H9 (cell line): ENCODE measurements at regions not wholly inside any gene's neighbourhood (a gene's known extent, or its start where the extent isn't known, plus 50 kb on each side); places are given as distances from the start of the nearest gene placed in this dataset.

Source experiments
- DNase-seq: peaks from one replicate; pipeline ENCODE4 v3.0.0-alpha.2; 2017
- H2AFZ ChIP-seq: one replicate; pipeline ENCODE4 v1.6.1; 2013; ENCODE audit warnings: mild to moderate bottlenecking, low read length, control low read depth, moderate library complexity
- H2AK5ac ChIP-seq: 2 replicates; pipeline ENCODE4 v1.6.1; 2013; ENCODE audit warnings: low read length, control low read depth, mixed read lengths; ENCODE audit not compliant: insufficient read length
- H2BK120ac ChIP-seq: one replicate; pipeline ENCODE4 v1.6.1; 2013; ENCODE audit warnings: low read depth, mild to moderate bottlenecking, low read length, control low read depth, inconsistent platforms; ENCODE audit not compliant: poor library complexity, severe bottlenecking
- H2BK12ac ChIP-seq: 2 replicates; pipeline ENCODE4 v1.6.1; 2013; ENCODE audit warnings: low read length, control low read depth, mixed read lengths, low read depth; ENCODE audit not compliant: insufficient read length
- H2BK15ac ChIP-seq: 2 replicates; pipeline ENCODE4 v1.6.1; 2013; ENCODE audit warnings: low read depth, low read length, control low read depth
- H2BK20ac ChIP-seq: one replicate; pipeline ENCODE4 v1.6.1; 2013; ENCODE audit warnings: low read depth, mild to moderate bottlenecking, low read length, control low read depth, inconsistent platforms; ENCODE audit not compliant: poor library complexity, severe bottlenecking
- H2BK5ac ChIP-seq: 2 replicates; pipeline ENCODE4 v1.6.1; 2013; ENCODE audit warnings: low read length, control low read depth, mixed read lengths; ENCODE audit not compliant: insufficient read length
- H3K14ac ChIP-seq: 2 replicates; pipeline ENCODE4 v1.6.1; 2013; ENCODE audit warnings: low read length, control low read depth; ENCODE audit not compliant: insufficient read depth
- H3K18ac ChIP-seq: 2 replicates; pipeline ENCODE4 v1.6.1; 2013; ENCODE audit warnings: low read depth, mild to moderate bottlenecking, mixed read lengths, low read length, control low read depth; ENCODE audit not compliant: insufficient read length
- H3K23ac ChIP-seq: 2 replicates; pipeline ENCODE4 v1.6.1; 2013; ENCODE audit warnings: low read length, control low read depth, mixed read lengths, low read depth; ENCODE audit not compliant: insufficient read length
- H3K23me2 ChIP-seq: 2 replicates; pipeline ENCODE4 v1.6.1; 2013; ENCODE audit warnings: low read depth, mild to moderate bottlenecking, mixed read lengths, low read length, control low read depth; ENCODE audit not compliant: insufficient read length, poor library complexity, severe bottlenecking
- H3K27ac ChIP-seq: 2 replicates; pipeline ENCODE4 v1.5.1; 2013; ENCODE audit warnings: low read length, control low read depth, mixed read lengths, low read depth; ENCODE audit not compliant: insufficient read length
- H3K27me3 ChIP-seq: 2 replicates; pipeline ENCODE4 v1.6.1; 2013; ENCODE audit warnings: low read length, control low read depth, inconsistent platforms; ENCODE audit not compliant: insufficient read depth
- H3K4ac ChIP-seq: 2 replicates; pipeline ENCODE4 v1.6.1; 2013; ENCODE audit warnings: low read depth, mild to moderate bottlenecking, control low read depth, inconsistent platforms, low read length, moderate library complexity
- H3K4me1 ChIP-seq: 2 replicates; pipeline ENCODE4 v1.6.1; 2013; ENCODE audit warnings: low read length, control low read depth, inconsistent platforms; ENCODE audit not compliant: insufficient read depth
- H3K4me2 ChIP-seq: 2 replicates; pipeline ENCODE4 v1.6.1; 2013; ENCODE audit warnings: low read length, control low read depth, mixed read lengths; ENCODE audit not compliant: insufficient read length, insufficient read depth
- H3K56ac ChIP-seq: 2 replicates; pipeline ENCODE4 v1.6.1; 2013; ENCODE audit warnings: low read depth, mild to moderate bottlenecking, mixed read lengths, low read length, control low read depth; ENCODE audit not compliant: insufficient read length
- H3K79me1 ChIP-seq: 2 replicates; pipeline ENCODE4 v1.6.1; 2013; ENCODE audit warnings: low read depth, mild to moderate bottlenecking, moderate library complexity, low read length, control low read depth, inconsistent platforms; ENCODE audit not compliant: insufficient read depth, poor library complexity, severe bottlenecking
- H3K79me2 ChIP-seq: 2 replicates; pipeline ENCODE4 v1.6.1; 2013; ENCODE audit warnings: low read length, control low read depth, inconsistent platforms; ENCODE audit not compliant: insufficient read depth
- H3K9ac ChIP-seq: 2 replicates; pipeline ENCODE4 v1.6.1; 2013; ENCODE audit warnings: low read length, control low read depth, mixed read lengths; ENCODE audit not compliant: insufficient read length; ENCODE audit errors: extremely low read depth
- H3K9me3 ChIP-seq: one replicate; pipeline ENCODE4 v1.6.1; 2013; ENCODE audit warnings: low read depth, low read length, inconsistent platforms; ENCODE audit not compliant: control insufficient read depth
- H3T11ph ChIP-seq: one replicate; pipeline ENCODE4 v1.6.1; 2013; ENCODE audit warnings: mild to moderate bottlenecking, low read length, control low read depth, inconsistent platforms
- H4K20me1 ChIP-seq: one replicate; pipeline ENCODE4 v1.6.1; 2013; ENCODE audit not compliant: control insufficient read depth, insufficient read length, insufficient read depth
- H4K5ac ChIP-seq: 2 replicates; pipeline ENCODE4 v1.6.1; 2013; ENCODE audit warnings: low read depth, mild to moderate bottlenecking, mixed read lengths, low read length, control low read depth; ENCODE audit not compliant: insufficient read length
- H4K8ac ChIP-seq: replicated peaks from 2 replicates; pipeline ENCODE4 v1.6.1; 2013; ENCODE audit warnings: low read length, control low read depth, mixed read lengths, low read depth; ENCODE audit not compliant: insufficient read length
- H4K91ac ChIP-seq: 2 replicates; pipeline ENCODE4 v1.6.1; 2013; ENCODE audit warnings: low read depth, mild to moderate bottlenecking, moderate library complexity, mixed read lengths, low read length, control low read depth; ENCODE audit not compliant: insufficient read length
- H3K27ac Mint-ChIP-seq, 3 experiments: 2 replicates in 2 of 3; 3 replicates in 1 of 3; pipeline ENCODE4 v1.8.0; 2020 to 2021; ENCODE audit warnings: mixed read lengths in 3 of 3, mild to moderate bottlenecking in 1 of 3, moderate library complexity in 1 of 3
- H3K27me3 Mint-ChIP-seq: 2 replicates; pipeline ENCODE4 v1.8.0; 2021; ENCODE audit warnings: low read depth, mild to moderate bottlenecking, moderate library complexity, mixed read lengths
- H3K36me3 Mint-ChIP-seq, 3 experiments: 2 replicates in 2 of 3; 3 replicates in 1 of 3; pipeline ENCODE4 v1.8.0; 2020 to 2021; ENCODE audit warnings: low read depth in 3 of 3, mixed read lengths in 3 of 3; ENCODE audit not compliant: insufficient read depth in 1 of 3
- H3K4me1 Mint-ChIP-seq, 2 experiments: 2 replicates each; pipeline ENCODE4 v1.8.0; 2020; ENCODE audit warnings: mixed read lengths in 2 of 2
- H3K4me3 Mint-ChIP-seq, 2 experiments: 2 replicates in 1 of 2; 3 replicates in 1 of 2; pipeline ENCODE4 v1.8.0; 2020 to 2021; ENCODE audit warnings: mild to moderate bottlenecking in 2 of 2, mixed read lengths in 2 of 2, moderate library complexity in 1 of 2
- H3K9me3 Mint-ChIP-seq, 2 experiments: 2 replicates in 1 of 2; 3 replicates in 1 of 2; pipeline ENCODE4 v1.8.0; 2020; ENCODE audit warnings: mild to moderate bottlenecking in 2 of 2, mixed read lengths in 2 of 2, moderate library complexity in 1 of 2
- WGBS: extraction: QIAGEN DNeasy Blood & Tissue Kit; methylation state at CpG from one replicate; pipeline ENCODE4 v1.1.7; 2013; ENCODE audit warnings: missing lambda C conversion rate, low lambda C conversion rate, mixed read lengths; ENCODE audit not compliant: insufficient read length; ENCODE audit errors: extremely low coverage; 5-methylcytosine and 5-hydroxymethylcytosine counted together
- TF ChIP-seq, protein P1 (sequence below): fragments of 200-600 bp; sonication (generic); conservative IDR thresholded peaks from 3 replicates; pipeline ENCODE4 v1.8.0; 2021; ENCODE audit warnings: antibody characterized with exemption, mild to moderate bottlenecking

- H2AK5ac ChIP-seq = no peak overlapping the region
- Mint-ChIP-seq H3K27ac (no peak overlapping the region), H3K27me3 (no peaks in the 10 kb centered on the region), H3K36me3 (no peaks in the 10 kb centered on the region; a peak in 1 of 7 replicates), H3K4me1 (peaks cover 10 to 14% of the 10 kb centered on the region in 2 experiments; a peak in 3 of 4 replicates), H3K9me3 (no peaks in the 10 kb centered on the region), H3K4me3 (no peak overlapping the region)
- H3K23ac ChIP-seq = no peak overlapping the region
- DNase-seq = no peak
- H4K20me1 ChIP-seq = no peaks in the 10 kb centered on the region
- no peak overlapping the region for H2AFZ ChIP-seq
- no peak overlapping the region for H3K4me2 ChIP-seq
- no peaks in the 10 kb centered on the region for H3K79me1 ChIP-seq
- H3K4ac ChIP-seq = no peak overlapping the region
- TF ChIP-seq, protein P1, sequence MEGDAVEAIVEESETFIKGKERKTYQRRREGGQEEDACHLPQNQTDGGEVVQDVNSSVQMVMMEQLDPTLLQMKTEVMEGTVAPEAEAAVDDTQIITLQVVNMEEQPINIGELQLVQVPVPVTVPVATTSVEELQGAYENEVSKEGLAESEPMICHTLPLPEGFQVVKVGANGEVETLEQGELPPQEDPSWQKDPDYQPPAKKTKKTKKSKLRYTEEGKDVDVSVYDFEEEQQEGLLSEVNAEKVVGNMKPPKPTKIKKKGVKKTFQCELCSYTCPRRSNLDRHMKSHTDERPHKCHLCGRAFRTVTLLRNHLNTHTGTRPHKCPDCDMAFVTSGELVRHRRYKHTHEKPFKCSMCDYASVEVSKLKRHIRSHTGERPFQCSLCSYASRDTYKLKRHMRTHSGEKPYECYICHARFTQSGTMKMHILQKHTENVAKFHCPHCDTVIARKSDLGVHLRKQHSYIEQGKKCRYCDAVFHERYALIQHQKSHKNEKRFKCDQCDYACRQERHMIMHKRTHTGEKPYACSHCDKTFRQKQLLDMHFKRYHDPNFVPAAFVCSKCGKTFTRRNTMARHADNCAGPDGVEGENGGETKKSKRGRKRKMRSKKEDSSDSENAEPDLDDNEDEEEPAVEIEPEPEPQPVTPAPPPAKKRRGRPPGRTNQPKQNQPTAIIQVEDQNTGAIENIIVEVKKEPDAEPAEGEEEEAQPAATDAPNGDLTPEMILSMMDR = no peak
- H3K9me3 ChIP-seq = no peaks in the 10 kb centered on the region
- H2BK120ac ChIP-seq = no peak overlapping the region
- H3K56ac ChIP-seq = no peak overlapping the region
- no peaks in the 10 kb centered on the region for H3K23me2 ChIP-seq
- no peaks in the 10 kb centered on the region for H3K27me3 ChIP-seq
- no peaks in the 10 kb centered on the region for H3K4me1 ChIP-seq
- no peak overlapping the region for H4K5ac ChIP-seq
- no peak overlapping the region for H3K27ac ChIP-seq
- no peak overlapping the region for H2BK20ac ChIP-seq
- H2BK5ac ChIP-seq = no peak overlapping the region
- no peaks in the 10 kb centered on the region for H3K79me2 ChIP-seq
- no CpG with 5 or more reads among the region's 4 CpGs for WGBS
- H3K14ac ChIP-seq = no peak overlapping the region
- H4K91ac ChIP-seq = no peak overlapping the region
- H4K8ac ChIP-seq = no peak overlapping the region
- no peak overlapping the region for H3T11ph ChIP-seq
- no peak overlapping the region for H2BK15ac ChIP-seq
- H2BK12ac ChIP-seq = no peak overlapping the region
- no peak overlapping the region for H3K9ac ChIP-seq
- no peak overlapping the region for H3K18ac ChIP-seq
Measured at GRCh38 chr3:151550025-151550618, 89.3 kb upstream of the IGSF10 start.
